AG10803 (cell line): ENCODE measurements at regions not wholly inside any gene's neighbourhood (a gene's known extent, or its start where the extent isn't known, plus 50 kb on each side); places are given as distances from the start of the nearest gene placed in this dataset.
"Not testable (repeated sequence)": the region's sequence is repeated elsewhere in the genome, so short reads cannot be mapped to it uniquely, and the experiment has no call there.

ENCODE experiments used
- DNase-seq: peaks from one replicate; pipeline ENCODE4 v3.0.0; 2010; ENCODE audit warnings: low read depth
- H3K4me3 ChIP-seq: 2 replicates; pipeline ENCODE4 v1.5.1; 2011; ENCODE audit warnings: mild to moderate bottlenecking, low read length, control low read depth
- TF ChIP-seq, protein P1 (sequence below): conservative IDR thresholded peaks from 2 replicates; pipeline ENCODE4 v1.5.1; 2011; ENCODE audit warnings: mild to moderate bottlenecking, low read length, control low read depth, inconsistent platforms

DNA sequence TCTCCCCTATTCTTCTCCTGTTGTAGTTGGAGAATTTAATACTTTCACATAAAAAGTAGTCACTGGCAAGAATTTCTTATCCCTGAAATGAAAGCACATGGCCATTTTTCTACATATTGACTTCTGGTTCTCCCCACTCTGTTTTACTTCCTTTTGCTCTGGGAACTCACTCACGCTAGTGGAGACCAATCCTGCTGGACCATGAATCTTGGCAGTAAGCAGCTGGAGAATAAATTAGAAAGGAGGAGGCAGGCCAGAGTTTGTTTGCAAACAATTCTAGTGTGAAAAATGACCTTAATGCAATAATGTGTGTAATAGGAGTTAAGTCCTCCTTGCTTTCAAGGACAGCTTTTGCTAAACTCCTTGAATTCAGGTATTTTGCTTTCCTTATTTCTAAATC is 412.3 kb upstream of the CHORDC1 start:
- TF ChIP-seq, protein P1, sequence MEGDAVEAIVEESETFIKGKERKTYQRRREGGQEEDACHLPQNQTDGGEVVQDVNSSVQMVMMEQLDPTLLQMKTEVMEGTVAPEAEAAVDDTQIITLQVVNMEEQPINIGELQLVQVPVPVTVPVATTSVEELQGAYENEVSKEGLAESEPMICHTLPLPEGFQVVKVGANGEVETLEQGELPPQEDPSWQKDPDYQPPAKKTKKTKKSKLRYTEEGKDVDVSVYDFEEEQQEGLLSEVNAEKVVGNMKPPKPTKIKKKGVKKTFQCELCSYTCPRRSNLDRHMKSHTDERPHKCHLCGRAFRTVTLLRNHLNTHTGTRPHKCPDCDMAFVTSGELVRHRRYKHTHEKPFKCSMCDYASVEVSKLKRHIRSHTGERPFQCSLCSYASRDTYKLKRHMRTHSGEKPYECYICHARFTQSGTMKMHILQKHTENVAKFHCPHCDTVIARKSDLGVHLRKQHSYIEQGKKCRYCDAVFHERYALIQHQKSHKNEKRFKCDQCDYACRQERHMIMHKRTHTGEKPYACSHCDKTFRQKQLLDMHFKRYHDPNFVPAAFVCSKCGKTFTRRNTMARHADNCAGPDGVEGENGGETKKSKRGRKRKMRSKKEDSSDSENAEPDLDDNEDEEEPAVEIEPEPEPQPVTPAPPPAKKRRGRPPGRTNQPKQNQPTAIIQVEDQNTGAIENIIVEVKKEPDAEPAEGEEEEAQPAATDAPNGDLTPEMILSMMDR = no peak
- no peak overlapping the region for H3K4me3 ChIP-seq
- no peak for DNase-seq

DNA sequence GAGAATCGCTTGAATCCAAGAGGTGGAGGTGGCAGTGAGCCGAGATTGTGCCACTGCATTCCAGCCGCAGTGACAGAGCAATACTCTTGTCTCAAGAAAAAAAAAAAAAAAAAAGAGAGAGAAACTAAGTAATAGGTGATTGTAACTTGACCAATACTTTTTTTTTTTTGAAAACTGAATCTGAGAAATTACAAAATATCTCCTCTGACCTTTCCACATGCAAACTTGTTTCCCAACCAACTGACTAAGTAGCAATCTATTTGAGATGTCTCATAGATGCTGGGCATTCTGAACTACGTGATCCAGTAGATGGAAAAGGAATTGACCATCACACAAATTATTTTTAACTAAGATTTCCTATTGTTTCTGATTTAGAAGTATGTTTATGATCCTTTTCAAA is 407.3 kb upstream of the CHORDC1 start:
- no peak for DNase-seq
- TF ChIP-seq, protein P1 = no peak

DNA sequence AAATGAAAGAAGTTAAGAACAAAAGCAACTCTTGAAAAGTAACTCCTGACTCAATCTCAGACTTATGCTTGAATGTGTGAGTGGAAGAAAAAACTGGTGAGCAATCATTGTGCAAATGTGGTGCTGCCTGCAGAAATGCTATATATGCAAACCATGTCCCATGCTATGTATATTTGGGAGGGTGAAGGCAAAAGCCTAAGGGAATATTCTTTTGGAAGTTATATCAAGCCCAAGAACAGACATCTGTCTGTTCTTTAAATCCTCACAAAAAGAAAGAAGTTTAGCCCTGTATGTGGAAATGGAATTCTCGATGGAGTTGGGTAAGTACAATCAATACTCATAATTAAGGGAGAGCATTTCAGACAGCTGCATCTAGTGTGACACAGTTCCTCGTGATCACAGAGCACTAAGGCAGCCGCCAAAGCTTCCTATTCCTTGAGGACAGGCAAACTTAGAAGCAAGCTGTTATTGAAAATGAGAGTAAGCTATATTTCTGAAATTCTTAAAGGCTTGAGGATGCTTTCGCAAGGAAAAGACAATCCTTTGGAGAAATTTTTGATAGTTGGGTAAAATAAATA is 406.5 kb upstream of the CHORDC1 start:
- no peak overlapping the region for H3K4me3 ChIP-seq
- no peak for DNase-seq
- TF ChIP-seq, protein P1 = no peak

More for the DNA sequence above, 407.3 kb upstream of the CHORDC1 start:
- H3K4me3 ChIP-seq = no peak overlapping the region

DNA sequence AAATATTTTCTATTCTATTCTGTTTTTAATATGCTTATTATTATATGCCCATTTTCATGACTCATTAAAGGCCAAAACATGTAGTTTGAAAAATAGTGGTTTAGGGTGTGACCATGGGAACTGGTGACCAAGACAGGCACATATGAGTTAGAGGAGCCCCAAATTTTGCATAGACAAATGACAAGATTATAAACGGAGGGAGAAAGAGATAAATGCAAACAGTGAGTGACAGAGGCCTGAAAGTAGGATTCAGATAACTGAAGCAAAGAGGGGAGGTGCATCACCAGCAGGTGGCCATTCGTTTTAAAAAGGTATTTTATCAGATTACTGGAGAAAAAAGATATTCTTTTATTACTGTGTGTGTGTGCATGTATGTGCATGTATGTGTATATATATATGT is 391.5 kb upstream of the CHORDC1 start:
- H3K4me3 ChIP-seq = no peak overlapping the region
- TF ChIP-seq, protein P1 = no peak
- no peak for DNase-seq

DNA sequence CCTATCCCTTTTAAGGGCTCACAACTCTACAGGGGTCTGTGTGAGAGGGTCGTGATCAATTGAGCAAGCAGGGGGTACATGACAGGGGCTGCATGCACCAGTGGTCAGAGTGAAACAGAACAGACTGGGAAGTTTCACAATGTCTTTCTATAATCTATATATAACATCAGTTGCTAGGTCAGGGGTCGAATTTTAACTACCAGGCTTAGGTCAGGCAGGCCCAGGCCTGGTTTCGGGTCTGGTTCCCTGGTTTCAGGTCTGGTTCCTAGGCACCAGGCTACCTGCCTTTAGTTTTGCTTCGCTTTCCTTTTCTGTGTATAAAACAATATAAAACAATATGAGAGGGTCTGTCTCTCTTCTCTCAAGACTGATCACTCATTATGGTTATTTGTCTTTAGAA is 390.2 kb upstream of the CHORDC1 start:
- H3K4me3 ChIP-seq, DNase-seq: not testable (repeated sequence)

DNA sequence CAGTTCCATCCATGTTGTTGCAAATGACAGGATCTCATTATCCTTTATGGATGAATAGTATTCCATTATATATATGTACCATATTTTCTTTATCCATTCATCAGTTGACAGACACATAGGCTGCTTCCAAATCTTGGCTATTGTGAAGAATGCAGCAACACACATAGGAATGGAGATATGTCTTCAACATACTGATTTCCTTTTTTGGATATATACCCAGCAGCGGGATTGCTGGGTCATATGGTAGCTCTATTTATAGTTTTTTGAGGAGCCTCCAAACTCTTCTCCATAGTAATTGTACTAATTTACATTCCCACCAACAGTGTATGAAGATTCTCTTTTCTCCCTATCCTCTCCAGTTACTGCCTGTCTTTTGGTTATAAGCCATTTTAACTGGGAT is 383.9 kb upstream of the CHORDC1 start:
- H3K4me3 ChIP-seq = no peak overlapping the region
- TF ChIP-seq, protein P1 = no peak
- no peak for DNase-seq

DNA sequence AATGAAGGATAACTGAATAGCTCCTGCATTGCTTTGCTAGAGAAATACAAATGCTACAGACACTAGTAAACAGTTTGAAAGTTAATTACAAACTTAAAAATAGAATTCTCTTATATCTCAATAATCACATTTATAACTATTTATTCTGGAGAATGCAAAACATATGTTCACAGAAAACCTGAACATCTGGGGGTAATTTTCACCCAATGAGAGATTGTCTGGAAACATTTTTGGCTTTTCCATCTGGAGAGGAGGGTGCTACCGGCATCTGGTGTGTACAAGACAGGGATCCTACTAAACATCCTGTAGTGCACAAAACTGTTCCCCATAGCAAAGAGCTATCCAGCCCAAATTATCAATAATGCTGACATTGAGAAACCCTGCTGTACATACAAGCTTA is 378.4 kb upstream of the CHORDC1 start:
- H3K4me3 ChIP-seq = no peak overlapping the region
- TF ChIP-seq, protein P1 = no peak
- DNase-seq = no peak

DNA sequence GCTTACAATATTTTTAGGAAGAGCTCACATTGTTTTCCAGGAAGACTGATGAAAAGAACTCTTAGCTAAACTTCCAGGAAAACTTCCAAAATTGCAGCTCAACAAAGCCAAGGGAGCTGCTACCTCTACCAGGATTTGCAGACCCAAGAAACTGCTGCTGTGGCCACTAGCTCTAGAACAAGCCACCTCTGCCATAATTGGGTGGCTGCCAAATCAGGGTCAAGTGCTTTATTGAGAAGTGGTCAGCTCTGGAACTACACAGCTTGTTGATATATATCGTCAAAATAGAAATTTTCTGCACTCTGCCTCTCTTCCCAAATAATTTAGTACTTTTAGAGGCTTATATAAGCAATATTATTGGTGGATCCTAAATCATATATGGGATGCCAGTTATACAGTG is 371.8 kb upstream of the CHORDC1 start:
- no peak for DNase-seq
- TF ChIP-seq, protein P1 = no peak
- H3K4me3 ChIP-seq = no peak overlapping the region
